GM18951 (cell line): ENCODE measurements at regions not wholly inside any gene's neighbourhood (a gene's known extent, or its start where the extent isn't known, plus 50 kb on each side); places are given as distances from the start of the nearest gene placed in this dataset.

Source experiments
- POLR2A ChIP-seq: IDR thresholded peaks from 4 replicates; pipeline ENCODE4 v1.6.1; 2011; ENCODE audit warnings: mild to moderate bottlenecking; ENCODE audit not compliant: insufficient read length, insufficient read depth; ENCODE audit errors: extremely low read depth
- in situ Hi-C: fragments of 300-500 bp; cut with MboI; formaldehyde crosslinking; loops from one replicate; pipeline ENCODE4 v1.12.0; 2022; ENCODE audit warnings: low sequenced_read_pairs, mixed read lengths, inconsistent platforms; ENCODE audit not compliant: unreplicated experiment

- in situ Hi-C loops = no loop called here
Observed at GRCh38 chr13:31054632-31055031, 107.1 kb downstream of the HSPH1 start.

GRCh38 chr13:31053896-31054295 lies 107.8 kb downstream of the HSPH1 start:
- TF ChIP-seq POLR2A = no peak
- in situ Hi-C loops = no loop called here

More at GRCh38 chr13:31054632-31055031, 107.1 kb downstream of the HSPH1 start:
- TF ChIP-seq POLR2A = no peak

- no peak for TF ChIP-seq POLR2A
Observed at GRCh38 chr13:31053091-31053490, 108.6 kb downstream of the HSPH1 start.

GRCh38 chr13:31052478-31052877 lies 109.2 kb downstream of the HSPH1 start:
- in situ Hi-C loops = no loop called here
- TF ChIP-seq POLR2A = no peak

More at GRCh38 chr13:31053091-31053490, 108.6 kb downstream of the HSPH1 start:
- in situ Hi-C loops = no loop called here

GRCh38 chr13:31051999-31052398 lies 109.7 kb downstream of the HSPH1 start:
- in situ Hi-C loops = no loop called here
- no peak for TF ChIP-seq POLR2A

GRCh38 chr13:31050486-31051400 lies 111.0 kb downstream of the HSPH1 start:
- in situ Hi-C loops = no loop called here
- no peak for TF ChIP-seq POLR2A

- in situ Hi-C loops = loop anchor here (10.0 kb wide), 1 partner anchor 185 kb away; no protein-coding TSS in a partner anchor
- no peak for TF ChIP-seq POLR2A
Observed at GRCh38 chr13:31049833-31050232, 111.9 kb downstream of the HSPH1 start.

GRCh38 chr13:31049083-31049482 lies 112.6 kb downstream of the HSPH1 start:
- in situ Hi-C loops = loop anchor here (10.0 kb wide), 1 partner anchor 184 kb away; no protein-coding TSS in a partner anchor
- TF ChIP-seq POLR2A = no peak

GRCh38 chr13:31048521-31048920 lies 113.2 kb downstream of the HSPH1 start:
- no peak for TF ChIP-seq POLR2A
- in situ Hi-C loops = loop anchor here (10.0 kb wide), 1 partner anchor 184 kb away; no protein-coding TSS in a partner anchor

GRCh38 chr13:31046711-31047279 lies 114.3 kb downstream of the TEX26 start:
- in situ Hi-C loops = loop anchor here (10.0 kb wide), 1 partner anchor 182 kb away; no protein-coding TSS in a partner anchor
- no peak for TF ChIP-seq POLR2A

GRCh38 chr13:31045286-31046081 lies 113.0 kb downstream of the TEX26 start:
- TF ChIP-seq POLR2A = no peak
- in situ Hi-C loops = loop anchor here (10.0 kb wide), 1 partner anchor 181 kb away; no protein-coding TSS in a partner anchor

- in situ Hi-C loops = loop anchor here (10.0 kb wide), 1 partner anchor 180 kb away; no protein-coding TSS in a partner anchor
- no peak for TF ChIP-seq POLR2A
Observed at GRCh38 chr13:31044364-31045285, 112.2 kb downstream of the TEX26 start.
